DND-41 (cell line): ENCODE measurements at regions not wholly inside any gene's neighbourhood (a gene's known extent, or its start where the extent isn't known, plus 50 kb on each side); places are given as distances from the start of the nearest gene placed in this dataset.

ENCODE experiments used
- ATAC-seq: fragments of 200-7000 bp; cut with Tn5 transposase; 3 replicates; pipeline ENCODE4 v1.9.1; 2021; ENCODE audit warnings: low read depth; ENCODE audit not compliant: insufficient read depth
- DNase-seq: peaks from one replicate; pipeline ENCODE4 v3.0.0-alpha.2; 2020
- H2AFZ ChIP-seq: 2 replicates; pipeline ENCODE4 v1.6.0; 2012; ENCODE audit warnings: low read depth, low read length
- H3K27ac ChIP-seq: 2 replicates; pipeline ENCODE4 v1.5.1; 2012; ENCODE audit warnings: low read length, inconsistent platforms
- H3K27me3 ChIP-seq: fragments of 200-600 bp; sonication (generic); 2 replicates; pipeline ENCODE4 v1.6.0; 2012; ENCODE audit warnings: low read length, mild to moderate bottlenecking, inconsistent platforms; ENCODE audit not compliant: insufficient read depth, poor library complexity
- H3K36me3 ChIP-seq: 2 replicates; pipeline ENCODE4 v1.5.1; 2012; ENCODE audit warnings: low read length, inconsistent platforms; ENCODE audit not compliant: insufficient read depth
- H3K4me1 ChIP-seq: 2 replicates; pipeline ENCODE4 v1.5.1; 2012; ENCODE audit warnings: mild to moderate bottlenecking, low read length; ENCODE audit not compliant: insufficient read depth
- H3K4me2 ChIP-seq: 2 replicates; pipeline ENCODE4 v1.6.0; 2012; ENCODE audit warnings: mild to moderate bottlenecking, moderate library complexity, low read length, inconsistent platforms; ENCODE audit not compliant: insufficient read depth
- H3K4me3 ChIP-seq, 2 experiments: fragments of 200-600 bp in 1 of 2; shearing (Covaris generic) in 1 of 2; 2 replicates each; pipeline ENCODE4 v1.5.1; 2012 to 2016; ENCODE audit warnings: inconsistent platforms in 2 of 2, low read length in 2 of 2, mild to moderate bottlenecking in 2 of 2, low read depth in 1 of 2, moderate library complexity in 1 of 2
- H3K79me2 ChIP-seq: 2 replicates; pipeline ENCODE4 v1.6.0; 2012; ENCODE audit warnings: low read length, inconsistent platforms; ENCODE audit not compliant: insufficient read depth
- H3K9ac ChIP-seq: 2 replicates; pipeline ENCODE4 v1.6.0; 2012; ENCODE audit warnings: low read depth, mild to moderate bottlenecking, inconsistent platforms, low read length, moderate library complexity
- H3K9me3 ChIP-seq: 2 replicates; pipeline ENCODE4 v1.5.1; 2012; ENCODE audit warnings: low read length, moderate library complexity, mild to moderate bottlenecking, inconsistent platforms; ENCODE audit not compliant: insufficient read depth, severe bottlenecking
- H4K20me1 ChIP-seq: 2 replicates; pipeline ENCODE4 v1.6.0; 2012; ENCODE audit warnings: low read length; ENCODE audit not compliant: insufficient read depth
- CTCF ChIP-seq: IDR thresholded peaks from 2 replicates; pipeline ENCODE4 v1.5.1; 2012; ENCODE audit warnings: borderline replicate concordance, low read length, moderate library complexity, mild to moderate bottlenecking; ENCODE audit not compliant: poor library complexity, severe bottlenecking; ENCODE audit errors: extremely low read depth
- EZH2 ChIP-seq: IDR thresholded peaks from 3 replicates; pipeline ENCODE4 v1.6.1; 2012; ENCODE audit warnings: borderline replicate concordance, low read depth, mild to moderate bottlenecking, moderate library complexity, low read length, inconsistent platforms; ENCODE audit not compliant: severe bottlenecking

GRCh38 chr10:93193906-93194305 is 120.2 kb downstream of the CYP26A1 start:
- Histone ChIP-seq H4K20me1 (no peaks in the 10 kb centered on the region), H3K79me2 (no peaks in the 10 kb centered on the region), H3K36me3 (no peaks in the 10 kb centered on the region), H3K4me1 (no peaks in the 10 kb centered on the region), H3K9me3 (no peaks in the 10 kb centered on the region), H3K4me3 (no peak overlapping the region), H3K4me2 (no peak overlapping the region), H2AFZ (no peak overlapping the region), H3K27me3 (peaks cover 4% of the 10 kb centered on the region), H3K27ac (no peak overlapping the region), H3K9ac (no peak overlapping the region)
- DNase-seq (no peak), ATAC-seq (no peak)
- no peak for TF ChIP-seq EZH2
- TF ChIP-seq CTCF, result no peak

- Histone ChIP-seq H2AFZ (no peak overlapping the region), H4K20me1 (no peaks in the 10 kb centered on the region), H3K9ac (no peak overlapping the region), H3K27me3 (peaks cover 2% of the 10 kb centered on the region), H3K4me2 (no peak overlapping the region), H3K4me3 (no peak overlapping the region), H3K79me2 (no peaks in the 10 kb centered on the region), H3K36me3 (no peaks in the 10 kb centered on the region), H3K9me3 (no peaks in the 10 kb centered on the region), H3K4me1 (no peaks in the 10 kb centered on the region), H3K27ac (no peak overlapping the region)
- ATAC-seq (no peak), DNase-seq (no peak)
- TF ChIP-seq CTCF (no peak), EZH2 (no peak)
Observed at GRCh38 chr10:93198401-93199131, 124.9 kb downstream of the CYP26A1 start.

GRCh38 chr10:93199191-93199751 is 125.6 kb downstream of the CYP26A1 start:
- H3K27me3 ChIP-seq, result peaks cover 2% of the 10 kb centered on the region
- H4K20me1 ChIP-seq, result no peaks in the 10 kb centered on the region
- no peaks in the 10 kb centered on the region for H3K9me3 ChIP-seq
- H3K36me3 ChIP-seq, result no peaks in the 10 kb centered on the region
- no peak for DNase-seq
- TF ChIP-seq EZH2 (no peak), CTCF (no peak)
- no peak overlapping the region for H3K27ac ChIP-seq
- ATAC-seq, result no peak
- H3K79me2 ChIP-seq, result no peaks in the 10 kb centered on the region
- no peak overlapping the region for H3K4me2 ChIP-seq
- H3K4me1 ChIP-seq, result no peaks in the 10 kb centered on the region
- H2AFZ ChIP-seq, result no peak overlapping the region
- H3K9ac ChIP-seq, result no peak overlapping the region
- H3K4me3 ChIP-seq, result no peak overlapping the region
